Liver (tissue), 2 donors: ENCODE measurements at regions not wholly inside any gene's neighbourhood (a gene's known extent, or its start where the extent isn't known, plus 50 kb on each side); places are given as distances from the start of the nearest gene placed in this dataset.

Source experiments
- MAX ChIP-seq: IDR thresholded peaks from 2 replicates; pipeline ENCODE4 v1.6.1; 2016; ENCODE audit warnings: antibody characterized with exemption
- YY1 ChIP-seq: IDR thresholded peaks from 2 replicates; pipeline ENCODE4 v1.6.1; 2016; ENCODE audit warnings: antibody characterized with exemption, mild to moderate bottlenecking
- TF ChIP-seq, protein P1 (sequence below): fragments of 150-350 bp; IDR thresholded peaks from 2 replicates; pipeline ENCODE4 v1.5.1; 2017; ENCODE audit warnings: improper control_type of control experiment, low read depth, low read length; ENCODE audit not compliant: missing input control
- donor health status: healthy.

DNA sequence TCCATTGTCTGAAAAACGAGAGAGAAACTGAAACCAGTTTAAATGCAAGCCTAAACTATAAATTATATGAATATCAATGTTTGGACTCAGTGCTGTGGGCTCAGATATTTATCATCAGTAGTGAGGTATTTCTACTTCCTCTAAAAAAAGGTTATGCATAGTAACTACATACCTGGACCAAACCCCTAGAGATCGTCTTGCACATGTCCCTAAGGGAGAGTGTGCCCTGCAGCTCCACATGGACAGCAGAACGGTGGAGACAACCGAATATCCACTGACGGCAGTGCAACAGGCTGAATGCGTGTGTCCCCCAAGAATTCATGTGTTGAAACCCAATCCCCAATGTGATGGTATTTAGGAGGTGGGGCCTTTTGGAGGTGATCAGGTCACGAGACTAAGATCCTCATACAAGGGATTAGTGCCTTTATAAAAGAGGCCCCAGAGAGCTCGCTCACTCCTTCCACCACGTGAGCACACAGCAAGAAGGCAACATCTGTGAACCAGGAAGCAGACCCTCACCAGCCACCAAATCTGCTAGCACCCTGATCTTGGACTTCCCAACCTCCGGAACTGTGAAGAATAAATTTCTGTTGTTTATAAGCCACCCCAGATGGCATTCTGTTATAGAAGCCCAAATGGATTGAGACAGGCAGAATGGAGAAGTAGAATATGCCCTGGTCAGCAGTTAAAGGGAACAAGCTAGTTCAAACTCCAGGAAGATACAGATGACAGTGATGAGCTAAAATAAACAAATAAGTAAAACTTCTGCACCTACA, 208.4 kb downstream of the ANAPC1 start:
- TF ChIP-seq, protein P1, sequence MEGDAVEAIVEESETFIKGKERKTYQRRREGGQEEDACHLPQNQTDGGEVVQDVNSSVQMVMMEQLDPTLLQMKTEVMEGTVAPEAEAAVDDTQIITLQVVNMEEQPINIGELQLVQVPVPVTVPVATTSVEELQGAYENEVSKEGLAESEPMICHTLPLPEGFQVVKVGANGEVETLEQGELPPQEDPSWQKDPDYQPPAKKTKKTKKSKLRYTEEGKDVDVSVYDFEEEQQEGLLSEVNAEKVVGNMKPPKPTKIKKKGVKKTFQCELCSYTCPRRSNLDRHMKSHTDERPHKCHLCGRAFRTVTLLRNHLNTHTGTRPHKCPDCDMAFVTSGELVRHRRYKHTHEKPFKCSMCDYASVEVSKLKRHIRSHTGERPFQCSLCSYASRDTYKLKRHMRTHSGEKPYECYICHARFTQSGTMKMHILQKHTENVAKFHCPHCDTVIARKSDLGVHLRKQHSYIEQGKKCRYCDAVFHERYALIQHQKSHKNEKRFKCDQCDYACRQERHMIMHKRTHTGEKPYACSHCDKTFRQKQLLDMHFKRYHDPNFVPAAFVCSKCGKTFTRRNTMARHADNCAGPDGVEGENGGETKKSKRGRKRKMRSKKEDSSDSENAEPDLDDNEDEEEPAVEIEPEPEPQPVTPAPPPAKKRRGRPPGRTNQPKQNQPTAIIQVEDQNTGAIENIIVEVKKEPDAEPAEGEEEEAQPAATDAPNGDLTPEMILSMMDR, result no peak
- TF ChIP-seq YY1 (no peak), MAX (no peak)
